OCI-LY3 (cell line): ENCODE measurements at regions not wholly inside any gene's neighbourhood (a gene's known extent, or its start where the extent isn't known, plus 50 kb on each side); places are given as distances from the start of the nearest gene placed in this dataset.
"Not testable (repeated sequence)": the region's sequence is repeated elsewhere in the genome, so short reads cannot be mapped to it uniquely, and the experiment has no call there.

Source experiments
- H2AFZ ChIP-seq: fragments of 200-600, 300-600 bp; shearing (Covaris generic); 2 replicates; pipeline ENCODE4 v1.6.0; 2014; ENCODE audit warnings: antibody characterized with exemption, low read depth, low read length
- H3K27ac ChIP-seq: fragments of 200-600, 300-600 bp; sonication (generic); 2 replicates; pipeline ENCODE4 v1.5.1; 2014; ENCODE audit warnings: mild to moderate bottlenecking, low read length, moderate library complexity, mixed read lengths
- H3K27me3 ChIP-seq: fragments of 200-600, 300-600 bp; sonication (generic); 2 replicates; pipeline ENCODE4 v1.6.1; 2014; ENCODE audit warnings: low read depth, low read length, mixed read lengths
- H3K36me3 ChIP-seq: fragments of 200-600, 300-600 bp; sonication (generic); replicated peaks from 2 replicates; pipeline ENCODE3; 2014; ENCODE audit warnings: low read depth, low read length, mixed read lengths
- H3K4me1 ChIP-seq: fragments of 300-600, 200-600 bp; sonication (generic); 2 replicates; pipeline ENCODE4 v1.6.1; 2014; ENCODE audit warnings: low read length, mixed read lengths
- H3K4me2 ChIP-seq: fragments of 200-600, 300-600 bp; sonication (generic); 2 replicates; pipeline ENCODE4 v1.6.1; 2014; ENCODE audit warnings: low read length, mixed read lengths
- H3K4me3 ChIP-seq: fragments of 300-600, 200-600 bp; sonication (generic); 2 replicates; pipeline ENCODE4 v1.5.1; 2014; ENCODE audit warnings: antibody characterized with exemption, mild to moderate bottlenecking, low read length, moderate library complexity
- H3K79me2 ChIP-seq: fragments of 300-600, 200-600 bp; shearing (Covaris generic); 2 replicates; pipeline ENCODE4 v1.6.1; 2014; ENCODE audit warnings: mild to moderate bottlenecking, low read length, mixed read lengths
- H3K9ac ChIP-seq: fragments of 300-600, 200-600 bp; shearing (Covaris generic); 2 replicates; pipeline ENCODE4 v1.6.0; 2014; ENCODE audit warnings: mild to moderate bottlenecking, low read length, moderate library complexity
- H3K9me3 ChIP-seq: fragments of 200-600, 300-600 bp; shearing (Covaris generic); 2 replicates; pipeline ENCODE4 v1.6.1; 2014; ENCODE audit warnings: low read length, mixed read lengths; ENCODE audit not compliant: insufficient read depth
- H4K20me1 ChIP-seq: fragments of 200-600, 300-600 bp; sonication (generic); 2 replicates; pipeline ENCODE4 v1.6.1; 2016; ENCODE audit warnings: low read length, mixed read lengths; ENCODE audit not compliant: insufficient read depth
- EZH2phosphoT487 ChIP-seq: fragments of 200-600 bp; shearing (Covaris generic); IDR thresholded peaks from 2 replicates; pipeline ENCODE4 v1.6.1; 2018; ENCODE audit warnings: antibody characterized with exemption, mixed run types, low read depth
- TF ChIP-seq, protein P1 (sequence below): fragments of 200-600, 300-600 bp; sonication (generic); IDR thresholded peaks from 2 replicates; pipeline ENCODE4 v1.5.1; 2014; ENCODE audit warnings: antibody characterized with exemption, low read length, low read depth

DNA sequence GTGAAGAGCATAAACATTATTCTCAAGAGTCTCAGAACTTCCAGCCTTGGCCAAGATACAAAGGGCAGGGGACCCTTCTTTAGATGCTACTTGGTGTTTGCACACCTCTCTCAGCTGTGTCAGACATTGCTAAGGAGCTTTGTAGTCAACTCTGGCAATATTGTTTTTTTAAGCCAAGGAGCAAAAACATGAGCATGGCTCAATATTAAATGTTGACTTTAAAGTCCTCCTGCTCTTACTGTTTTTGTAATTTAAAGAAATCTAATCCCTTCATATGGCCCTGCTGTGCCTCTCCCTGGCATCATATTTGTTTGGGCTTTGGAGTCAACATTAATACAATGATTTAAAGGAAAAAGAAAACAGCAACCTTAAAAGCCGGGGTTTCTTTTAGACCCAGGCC is 67.9 kb upstream of the TMEM170B start:
- no peaks in the 10 kb centered on the region for H4K20me1 ChIP-seq
- H3K27me3 ChIP-seq, result no peaks in the 10 kb centered on the region
- no peak overlapping the region for H3K27ac ChIP-seq
- TF ChIP-seq, protein P1, sequence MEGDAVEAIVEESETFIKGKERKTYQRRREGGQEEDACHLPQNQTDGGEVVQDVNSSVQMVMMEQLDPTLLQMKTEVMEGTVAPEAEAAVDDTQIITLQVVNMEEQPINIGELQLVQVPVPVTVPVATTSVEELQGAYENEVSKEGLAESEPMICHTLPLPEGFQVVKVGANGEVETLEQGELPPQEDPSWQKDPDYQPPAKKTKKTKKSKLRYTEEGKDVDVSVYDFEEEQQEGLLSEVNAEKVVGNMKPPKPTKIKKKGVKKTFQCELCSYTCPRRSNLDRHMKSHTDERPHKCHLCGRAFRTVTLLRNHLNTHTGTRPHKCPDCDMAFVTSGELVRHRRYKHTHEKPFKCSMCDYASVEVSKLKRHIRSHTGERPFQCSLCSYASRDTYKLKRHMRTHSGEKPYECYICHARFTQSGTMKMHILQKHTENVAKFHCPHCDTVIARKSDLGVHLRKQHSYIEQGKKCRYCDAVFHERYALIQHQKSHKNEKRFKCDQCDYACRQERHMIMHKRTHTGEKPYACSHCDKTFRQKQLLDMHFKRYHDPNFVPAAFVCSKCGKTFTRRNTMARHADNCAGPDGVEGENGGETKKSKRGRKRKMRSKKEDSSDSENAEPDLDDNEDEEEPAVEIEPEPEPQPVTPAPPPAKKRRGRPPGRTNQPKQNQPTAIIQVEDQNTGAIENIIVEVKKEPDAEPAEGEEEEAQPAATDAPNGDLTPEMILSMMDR, result no peak
- TF ChIP-seq EZH2phosphoT487, result no peak
- no peak overlapping the region for H3K4me3 ChIP-seq
- H2AFZ ChIP-seq, result no peak overlapping the region
- no peak overlapping the region for H3K4me2 ChIP-seq
- H3K4me1 ChIP-seq, result peaks cover 31% of the 10 kb centered on the region
- H3K9ac ChIP-seq, result no peak overlapping the region
- no peaks in the 10 kb centered on the region for H3K79me2 ChIP-seq
- no peaks in the 10 kb centered on the region for H3K9me3 ChIP-seq
- H3K36me3 ChIP-seq, result no peaks in the 10 kb centered on the region

DNA sequence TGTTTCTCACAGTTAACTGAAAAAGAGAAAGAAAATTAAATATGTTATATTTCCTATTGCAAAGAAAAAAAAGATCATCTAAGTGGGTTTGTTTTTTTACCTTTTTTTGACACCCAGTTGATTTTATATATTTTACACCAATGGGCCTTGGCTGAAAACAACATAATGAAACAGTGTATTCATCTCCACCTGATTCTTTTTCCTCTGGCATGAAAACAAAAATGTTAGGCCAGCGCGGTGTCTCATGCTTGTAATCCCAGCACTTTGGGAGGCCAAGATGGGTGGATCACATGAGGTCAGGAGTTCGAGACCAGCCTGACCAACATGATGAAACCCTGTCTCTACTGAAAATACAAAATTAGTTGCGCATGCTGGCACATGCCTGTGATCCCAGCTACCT is 69.3 kb upstream of the TMEM170B start:
- H2AFZ ChIP-seq, H3K27ac ChIP-seq: not testable (repeated sequence)

GRCh38 chr6:11467364-11467763 is 70.2 kb upstream of the TMEM170B start:
- Histone ChIP-seq H3K9ac (no peak overlapping the region), H3K4me3 (no peak overlapping the region), H3K27me3 (no peaks in the 10 kb centered on the region), H3K4me2 (peak overlapping the region; percentile 8; the same call in 1 of the 2 replicates), H2AFZ (no peak overlapping the region), H3K27ac (peak overlapping the region; percentile 10; the same call in 1 of the 2 replicates), H3K36me3 (peaks cover 7% of the 10 kb centered on the region), H3K9me3 (peaks cover 4% of the 10 kb centered on the region; the same call in 1 of the 2 replicates), H3K79me2 (no peaks in the 10 kb centered on the region), H4K20me1 (no peaks in the 10 kb centered on the region), H3K4me1 (peaks cover 35% of the 10 kb centered on the region)
- TF ChIP-seq EZH2phosphoT487, result no peak
- TF ChIP-seq, protein P1, result no peak

More for the DNA sequence above, 69.3 kb upstream of the TMEM170B start:
- H3K36me3 ChIP-seq, H3K9me3 ChIP-seq, H3K4me3 ChIP-seq, H3K9ac ChIP-seq, H3K4me2 ChIP-seq, H4K20me1 ChIP-seq, H3K27me3 ChIP-seq, H3K79me2 ChIP-seq: not testable (repeated sequence)
- H3K4me1 ChIP-seq, result peaks cover 30% of the 10 kb centered on the region

DNA sequence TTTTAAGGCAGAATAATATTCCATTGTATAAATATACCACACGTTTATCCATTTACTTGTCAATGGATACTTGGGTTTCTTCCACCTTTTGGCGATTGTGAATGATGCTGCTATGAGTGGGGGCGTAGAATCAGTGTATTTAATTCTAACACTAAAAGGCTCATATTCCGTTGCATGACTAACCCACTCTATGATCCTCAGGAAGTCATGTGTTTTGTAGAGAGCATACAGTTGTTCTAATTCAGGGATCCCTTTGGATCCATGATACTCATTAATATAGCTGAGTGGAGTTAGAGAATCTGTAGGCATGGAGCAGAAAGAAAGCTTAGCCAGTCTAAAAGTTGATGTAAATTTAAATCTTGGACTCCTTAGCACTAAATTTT is 74.2 kb upstream of the TMEM170B start:
- Histone ChIP-seq H3K27ac (peak overlapping the region; percentile 100), H3K9me3 (peaks cover 4% of the 10 kb centered on the region; the same call in 1 of the 2 replicates), H4K20me1 (no peaks in the 10 kb centered on the region), H3K4me1 (peaks cover 66% of the 10 kb centered on the region), H3K27me3 (no peaks in the 10 kb centered on the region), H2AFZ (no peak overlapping the region), H3K4me3 (no peak overlapping the region), H3K9ac (no peak overlapping the region), H3K79me2 (no peaks in the 10 kb centered on the region), H3K4me2 (no peak overlapping the region), H3K36me3 (peaks cover 7% of the 10 kb centered on the region)
- TF ChIP-seq EZH2phosphoT487, result no peak
- TF ChIP-seq, protein P1, result no peak
